ENCODE measurements at regions not wholly inside any gene's neighbourhood (a gene's known extent, or its start where the extent isn't known, plus 50 kb on each side); places are given as distances from the start of the nearest gene placed in this dataset.

DNA sequence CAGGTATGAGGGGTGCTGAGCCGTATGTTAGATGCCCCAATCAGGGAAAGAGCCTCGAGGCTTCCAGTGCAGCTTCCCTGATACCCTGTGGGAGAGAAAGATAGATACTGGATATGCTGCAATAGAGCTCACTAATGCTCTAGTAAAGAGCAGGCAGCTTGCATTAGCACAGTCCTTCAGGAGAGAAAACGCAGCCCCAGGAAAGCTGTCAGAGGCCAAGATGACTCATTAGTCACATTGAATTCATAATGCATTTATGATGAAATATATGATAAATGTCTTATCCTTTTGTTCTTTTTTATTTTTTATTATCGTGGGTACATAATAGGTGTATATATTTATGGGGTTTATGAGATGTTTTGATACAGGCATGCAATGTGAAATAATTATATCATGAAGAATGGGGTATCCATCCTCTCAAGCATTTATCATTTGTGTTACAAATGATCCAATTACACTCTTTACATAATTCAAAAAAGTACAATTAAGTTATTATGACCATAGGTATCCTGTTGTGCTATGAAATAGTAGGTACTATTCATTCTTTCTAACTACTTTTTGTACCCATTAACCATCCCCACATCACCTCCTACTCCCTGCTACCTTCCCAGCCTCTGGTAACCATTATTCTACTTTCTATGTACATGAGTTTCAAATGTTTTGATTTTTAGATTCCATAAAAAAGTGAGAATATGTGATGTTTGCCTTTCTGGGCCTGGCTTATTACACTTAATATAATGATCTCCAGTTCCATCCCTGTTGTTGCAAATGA is 94.5 kb upstream of the TOP3B start:
- H3K27me3 Mint-ChIP-seq (ENCODE audit: unreplicated experiment), result no peaks in the 10 kb centered on the region
- H3K4me1 Mint-ChIP-seq (ENCODE audit: low read depth, unreplicated experiment), result peaks cover 10% of the 10 kb centered on the region
- H3K4me3 Mint-ChIP-seq (ENCODE audit: unreplicated experiment), result no peak overlapping the region
- TF ChIP-seq, protein P1, sequence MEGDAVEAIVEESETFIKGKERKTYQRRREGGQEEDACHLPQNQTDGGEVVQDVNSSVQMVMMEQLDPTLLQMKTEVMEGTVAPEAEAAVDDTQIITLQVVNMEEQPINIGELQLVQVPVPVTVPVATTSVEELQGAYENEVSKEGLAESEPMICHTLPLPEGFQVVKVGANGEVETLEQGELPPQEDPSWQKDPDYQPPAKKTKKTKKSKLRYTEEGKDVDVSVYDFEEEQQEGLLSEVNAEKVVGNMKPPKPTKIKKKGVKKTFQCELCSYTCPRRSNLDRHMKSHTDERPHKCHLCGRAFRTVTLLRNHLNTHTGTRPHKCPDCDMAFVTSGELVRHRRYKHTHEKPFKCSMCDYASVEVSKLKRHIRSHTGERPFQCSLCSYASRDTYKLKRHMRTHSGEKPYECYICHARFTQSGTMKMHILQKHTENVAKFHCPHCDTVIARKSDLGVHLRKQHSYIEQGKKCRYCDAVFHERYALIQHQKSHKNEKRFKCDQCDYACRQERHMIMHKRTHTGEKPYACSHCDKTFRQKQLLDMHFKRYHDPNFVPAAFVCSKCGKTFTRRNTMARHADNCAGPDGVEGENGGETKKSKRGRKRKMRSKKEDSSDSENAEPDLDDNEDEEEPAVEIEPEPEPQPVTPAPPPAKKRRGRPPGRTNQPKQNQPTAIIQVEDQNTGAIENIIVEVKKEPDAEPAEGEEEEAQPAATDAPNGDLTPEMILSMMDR (IDR thresholded peaks at IDR 0.05; ENCODE audit: partially characterized antibody, unreplicated experiment), result no peak
- no peak overlapping the region for H3K27ac Mint-ChIP-seq (ENCODE audit: unreplicated experiment)
- peaks cover 5% of the 10 kb centered on the region for H3K9me3 Mint-ChIP-seq (ENCODE audit: unreplicated experiment)
- H3K36me3 Mint-ChIP-seq (ENCODE audit: unreplicated experiment), result no peaks in the 10 kb centered on the region
- DNase-seq, result no peak

DNA sequence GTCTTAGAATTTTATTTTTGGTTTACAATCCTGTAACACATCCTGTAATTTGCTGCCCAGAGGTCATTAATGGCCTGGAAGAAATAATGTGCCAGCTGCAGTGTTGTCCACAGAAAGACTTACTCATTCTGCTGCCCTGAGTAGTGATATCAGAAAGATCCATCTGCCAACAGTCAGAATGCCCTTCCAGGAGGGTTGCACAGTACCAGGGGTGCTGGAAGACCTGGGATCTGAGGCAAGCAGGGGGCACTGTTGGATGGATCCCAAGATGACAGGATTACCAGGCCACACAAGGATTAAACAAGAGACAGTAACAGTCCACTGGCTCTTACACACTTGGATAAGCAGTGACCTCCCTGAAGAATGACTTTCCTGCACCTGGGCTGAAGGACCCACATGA is 93.8 kb upstream of the TOP3B start:
- TF ChIP-seq, protein P1 (IDR thresholded peaks at IDR 0.05; ENCODE audit: partially characterized antibody, unreplicated experiment), result no peak
- H3K4me3 Mint-ChIP-seq (ENCODE audit: unreplicated experiment), result no peak overlapping the region
- no peak overlapping the region for H3K27ac Mint-ChIP-seq (ENCODE audit: unreplicated experiment)
- H3K27me3 Mint-ChIP-seq (ENCODE audit: unreplicated experiment), result no peaks in the 10 kb centered on the region
- H3K4me1 Mint-ChIP-seq (ENCODE audit: low read depth, unreplicated experiment), result peaks cover 10% of the 10 kb centered on the region
- H3K36me3 Mint-ChIP-seq (ENCODE audit: unreplicated experiment), result no peaks in the 10 kb centered on the region
- DNase-seq, result no peak
- H3K9me3 Mint-ChIP-seq (ENCODE audit: unreplicated experiment), result peaks cover 5% of the 10 kb centered on the region

DNA sequence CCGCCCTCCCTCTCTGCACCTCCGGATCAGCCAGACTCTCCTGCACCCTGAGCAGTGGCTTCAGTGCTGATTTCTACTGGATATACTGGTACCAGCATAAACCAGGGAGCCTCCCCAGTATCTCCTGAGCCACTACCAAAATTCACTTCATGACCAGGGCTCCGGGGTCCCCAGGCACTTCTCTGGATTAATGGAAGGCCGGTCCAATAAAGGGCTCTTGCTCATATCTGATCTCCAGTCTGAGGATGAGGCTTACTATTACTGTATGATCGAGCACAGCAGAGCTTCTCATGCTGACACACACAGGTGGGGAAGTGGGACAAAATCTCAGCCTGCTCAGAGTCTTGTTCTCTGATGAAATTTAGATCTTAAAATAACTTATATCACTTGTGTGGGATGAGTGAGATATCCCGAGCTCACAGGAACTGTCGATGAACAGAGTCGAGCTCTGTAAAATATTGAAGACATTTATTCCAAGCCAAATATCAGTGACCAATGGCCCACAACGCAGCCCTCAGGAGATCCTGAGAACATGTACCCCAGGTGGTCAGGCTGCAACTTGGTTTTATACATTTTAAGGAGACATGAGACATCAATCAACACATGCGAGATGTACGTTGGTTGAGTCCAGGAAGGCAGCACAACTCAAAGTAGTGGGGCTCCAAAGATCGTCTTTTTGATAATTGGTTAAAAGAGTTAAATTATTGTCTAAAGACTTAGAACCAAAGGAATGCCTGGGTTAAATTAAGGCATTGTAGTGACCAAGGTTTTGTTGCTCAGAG is 93.0 kb upstream of the TOP3B start:
- peaks cover 3% of the 10 kb centered on the region for H3K36me3 Mint-ChIP-seq (ENCODE audit: unreplicated experiment)
- H3K4me3 Mint-ChIP-seq (ENCODE audit: unreplicated experiment), result no peak overlapping the region
- H3K9me3 Mint-ChIP-seq (ENCODE audit: unreplicated experiment), result peaks cover 4% of the 10 kb centered on the region
- no peak overlapping the region for H3K27ac Mint-ChIP-seq (ENCODE audit: unreplicated experiment)
- H3K27me3 Mint-ChIP-seq (ENCODE audit: unreplicated experiment), result no peaks in the 10 kb centered on the region
- H3K4me1 Mint-ChIP-seq (ENCODE audit: low read depth, unreplicated experiment), result peaks cover 9% of the 10 kb centered on the region
- DNase-seq, result no peak
- TF ChIP-seq, protein P1 (IDR thresholded peaks at IDR 0.05; ENCODE audit: partially characterized antibody, unreplicated experiment), result no peak

- Mint-ChIP-seq H3K4me3 (ENCODE audit: unreplicated experiment) (no peak overlapping the region), H3K27me3 (ENCODE audit: unreplicated experiment) (no peaks in the 10 kb centered on the region), H3K36me3 (ENCODE audit: unreplicated experiment) (peaks cover 4% of the 10 kb centered on the region), H3K27ac (ENCODE audit: unreplicated experiment) (no peak overlapping the region), H3K9me3 (ENCODE audit: unreplicated experiment) (no peaks in the 10 kb centered on the region), H3K4me1 (ENCODE audit: low read depth, unreplicated experiment) (peaks cover 2% of the 10 kb centered on the region)
- TF ChIP-seq, protein P1 (IDR thresholded peaks at IDR 0.05; ENCODE audit: partially characterized antibody, unreplicated experiment), result no peak
- DNase-seq, result no peak
These were observed 92.2 kb upstream of the TOP3B start for GRCh38 chr22:22074634-22075381.

Measured in glutamatergic neuron (in vitro differentiated cells).